B cell (primary cell): ENCODE measurements at regions not wholly inside any gene's neighbourhood (a gene's known extent, or its start where the extent isn't known, plus 50 kb on each side); places are given as distances from the start of the nearest gene placed in this dataset.

Source experiments
- ATAC-seq: fragments of 200-7000 bp; cut with Tn5 transposase; one replicate; pipeline ENCODE4 v1.10.0; 2021; ENCODE audit warnings: low read depth, mild to moderate bottlenecking, moderate number of reproducible peaks, moderate library complexity
- CTCF ChIA-PET: fragments of 350-600 bp; sonication (Branson Sonifier 250); formaldehyde crosslinking; loops from one replicate; lab custom pipeline; 2021; ENCODE audit warnings: antibody characterized with exemption, inconsistent platforms; lab: Charles Lee
- POLR2A ChIA-PET: fragments of 350-600 bp; sonication (Branson Sonifier 250); formaldehyde crosslinking; loops from one replicate; lab custom pipeline; 2021; ENCODE audit warnings: antibody characterized with exemption; lab: Charles Lee
- DNase-seq: peaks from one replicate; pipeline ENCODE4 v3.0.0; 2013
- H2AFZ ChIP-seq: 2 replicates; pipeline ENCODE4 v1.6.1; 2012; ENCODE audit warnings: mild to moderate bottlenecking, low read depth, low read length; ENCODE audit not compliant: insufficient read depth, poor library complexity, severe bottlenecking
- H3K27ac ChIP-seq, 2 donors: 1 replicate in 1 of 2; 2 replicates in 1 of 2; pipeline ENCODE4 v1.5.1; 2012 to 2013; ENCODE audit warnings: low read length in 2 of 2, mild to moderate bottlenecking in 2 of 2, moderate library complexity in 1 of 2
- H3K27me3 ChIP-seq, 4 experiments: fragments of 200-600 bp in 1 of 4; sonication (generic) in 1 of 4; replicated peaks in 1 of 4; 1 replicate in 2 of 4; 2 replicates in 2 of 4; pipeline versions ENCODE4 v1.6.1 to v1.7.0; 2013 to 2016; ENCODE audit warnings: low read length in 3 of 4, mild to moderate bottlenecking in 2 of 4, mixed read lengths in 1 of 4, moderate library complexity in 1 of 4; ENCODE audit not compliant: insufficient read depth in 4 of 4, control insufficient read depth in 3 of 4; ENCODE audit errors: control extremely low read depth in 1 of 4
- H3K36me3 ChIP-seq, 2 experiments: replicated peaks in 1 of 2; 1 replicate in 1 of 2; 2 replicates in 1 of 2; pipeline versions ENCODE4 v1.6.1 to v1.7.1; 2013; ENCODE audit warnings: low read length in 1 of 2; ENCODE audit not compliant: insufficient read depth in 2 of 2, control insufficient read depth in 1 of 2; ENCODE audit errors: control extremely low read depth in 1 of 2, extremely low read depth in 1 of 2
- H3K4me1 ChIP-seq, 2 donors: fragments of 200-600 bp in 1 of 2; sonication (generic) in 1 of 2; 1 replicate in 1 of 2; 2 replicates in 1 of 2; pipeline versions ENCODE4 v1.5.1 to v1.6.1; 2013 to 2017; ENCODE audit warnings: low read length in 2 of 2; ENCODE audit not compliant: control insufficient read depth in 2 of 2, insufficient read depth in 2 of 2
- H3K4me2 ChIP-seq: replicated peaks from 2 replicates; pipeline ENCODE3; 2012; ENCODE audit warnings: mild to moderate bottlenecking, low read depth, low read length; ENCODE audit not compliant: poor library complexity, severe bottlenecking
- H3K4me3 ChIP-seq, 5 experiments: fragments of 200-600 bp in 1 of 5; sonication (generic) in 1 of 5; 1 replicate in 3 of 5; 2 replicates in 2 of 5; pipeline versions ENCODE4 v1.5.1 to v1.7.0; 2011 to 2016; ENCODE audit warnings: low read length in 4 of 5, mild to moderate bottlenecking in 4 of 5, low read depth in 2 of 5, control low read depth in 1 of 5, moderate library complexity in 1 of 5; ENCODE audit not compliant: insufficient read depth in 1 of 5; ENCODE audit errors: control extremely low read depth in 1 of 5, extremely low read depth in 1 of 5
- H3K79me2 ChIP-seq: fragments of 200-600 bp; sonication (generic); one replicate; pipeline ENCODE4 v1.6.0; 2016; ENCODE audit warnings: low read length; ENCODE audit not compliant: control insufficient read depth, insufficient read depth
- H3K9ac ChIP-seq: fragments of 200-600 bp; sonication (generic); 2 replicates; pipeline ENCODE4 v1.6.1; 2017; ENCODE audit warnings: mild to moderate bottlenecking, low read length, moderate library complexity
- H3K9me3 ChIP-seq, 3 donors: one replicate each; pipeline versions ENCODE4 v1.6.1 to v1.7.1; 2013; ENCODE audit warnings: low read length in 2 of 3; ENCODE audit not compliant: control insufficient read depth in 2 of 3, insufficient read depth in 1 of 3; ENCODE audit errors: control extremely low read depth in 1 of 3
- H4K20me1 ChIP-seq: 2 replicates; pipeline ENCODE4 v1.6.0; 2012; ENCODE audit warnings: mild to moderate bottlenecking, low read length; ENCODE audit not compliant: insufficient read depth, control insufficient read depth, poor library complexity, severe bottlenecking
- H3K27ac Mint-ChIP-seq: one replicate; pipeline ENCODE4 v1.8.0; 2021; ENCODE audit warnings: mixed read lengths
- H3K27me3 Mint-ChIP-seq: one replicate; pipeline ENCODE4 v1.8.0; 2021; ENCODE audit warnings: mixed read lengths
- H3K4me1 Mint-ChIP-seq: one replicate; pipeline ENCODE4 v1.8.0; 2021; ENCODE audit warnings: mixed read lengths
- H3K4me3 Mint-ChIP-seq: one replicate; pipeline ENCODE4 v1.8.0; 2021; ENCODE audit warnings: mixed read lengths
- H3K9me3 Mint-ChIP-seq: one replicate; pipeline ENCODE4 v1.8.0; 2022; ENCODE audit warnings: mixed read lengths; ENCODE audit not compliant: insufficient read depth
- CTCF ChIP-seq: fragments of 200-600 bp; IDR thresholded peaks from one replicate; pipeline ENCODE4 v1.8.0; 2022; ENCODE audit warnings: antibody characterized with exemption, mild to moderate bottlenecking
- EZH2 ChIP-seq: IDR thresholded peaks from 2 replicates; pipeline ENCODE4 v1.6.1; 2012; ENCODE audit warnings: borderline replicate concordance, low read depth, mild to moderate bottlenecking, moderate library complexity, low read length; ENCODE audit not compliant: insufficient read depth, poor library complexity, severe bottlenecking
- WGBS: methylation state at CpG from one replicate; pipeline ENCODE4 v1.1.5; 2013; ENCODE audit warnings: missing lambda C conversion rate; ENCODE audit not compliant: insufficient coverage; 5-methylcytosine and 5-hydroxymethylcytosine counted together
- intact Hi-C: fragments of 100-400 bp; cut with micrococcal nuclease; formaldehyde crosslinking; loops from one replicate; pipeline ENCODE4 v1.10.0; 2022

- ATAC-seq = no peak
- CTCF ChIA-PET = no interaction called here
- POLR2A ChIA-PET = no interaction called here
- H3K4me3 ChIP-seq = no peak overlapping the region
- no peaks in the 10 kb centered on the region for H3K4me1 Mint-ChIP-seq
- no peak overlapping the region for H3K27ac Mint-ChIP-seq
- H3K4me2 ChIP-seq = no peak overlapping the region
- H4K20me1 ChIP-seq = no peaks in the 10 kb centered on the region
- 83% methylated on average over 2 of the region's 6 CpGs for WGBS
- TF ChIP-seq EZH2 (no peak), CTCF (no peak)
- H2AFZ ChIP-seq = no peak overlapping the region
- no peaks in the 10 kb centered on the region for H3K4me1 ChIP-seq
- intact Hi-C loops = no loop called here
- no peak overlapping the region for H3K4me3 Mint-ChIP-seq
- peaks cover 14% of the 10 kb centered on the region for H3K9me3 Mint-ChIP-seq
- H3K27ac ChIP-seq = no peak overlapping the region
- no peak overlapping the region for H3K9ac ChIP-seq
- H3K9me3 ChIP-seq = peaks cover 0 to 11% (median 0%) of the 10 kb centered on the region in 3 donors
- no peaks in the 10 kb centered on the region for H3K27me3 Mint-ChIP-seq
- no peaks in the 10 kb centered on the region for H3K79me2 ChIP-seq
- H3K36me3 ChIP-seq = no peaks in the 10 kb centered on the region
- DNase-seq = no peak
- no peaks in the 10 kb centered on the region for H3K27me3 ChIP-seq
These were observed 838.7 kb downstream of the CCDC85A start for GRCh38 chr2:57022496-57022895.

- no peak overlapping the region for H2AFZ ChIP-seq
- H3K9ac ChIP-seq = no peak overlapping the region
- H3K27ac Mint-ChIP-seq = no peak overlapping the region
- CTCF ChIA-PET = no interaction called here
- TF ChIP-seq EZH2 = no peak
- no peak for TF ChIP-seq CTCF
- no peaks in the 10 kb centered on the region for H3K4me1 ChIP-seq
- 100% methylated on average over 1 of the region's 4 CpGs for WGBS
- peaks cover 0 to 2% (median 0%) of the 10 kb centered on the region in 3 donors for H3K9me3 ChIP-seq
- ATAC-seq (no peak), DNase-seq (no peak)
- H3K79me2 ChIP-seq = no peaks in the 10 kb centered on the region
- H3K4me3 Mint-ChIP-seq = no peak overlapping the region
- no peaks in the 10 kb centered on the region for H3K4me1 Mint-ChIP-seq
- no peaks in the 10 kb centered on the region for H3K27me3 ChIP-seq
- POLR2A ChIA-PET = no interaction called here
- H3K27me3 Mint-ChIP-seq = no peaks in the 10 kb centered on the region
- H3K36me3 ChIP-seq = no peaks in the 10 kb centered on the region
- H3K4me2 ChIP-seq = no peak overlapping the region
- H3K27ac ChIP-seq = no peak overlapping the region
- no peak overlapping the region for H3K4me3 ChIP-seq
- intact Hi-C loops = no loop called here
- H3K9me3 Mint-ChIP-seq = no peaks in the 10 kb centered on the region
- H4K20me1 ChIP-seq = no peaks in the 10 kb centered on the region
These were observed 861.3 kb downstream of the CCDC85A start for GRCh38 chr2:57044931-57045635.
